Esophagus muscularis mucosa (tissue), 3 donors: ENCODE measurements at regions not wholly inside any gene's neighbourhood (a gene's known extent, or its start where the extent isn't known, plus 50 kb on each side); places are given as distances from the start of the nearest gene placed in this dataset.

Experiments used
- CTCF ChIP-seq, 3 experiments: fragments of 200-600 bp in 2 of 3; fragments of 450-650 bp in 1 of 3; sonication (generic) in 2 of 3; IDR thresholded peaks; one replicate each; pipeline ENCODE4 v1.5.1; 2017 to 2019; ENCODE audit warnings: antibody characterized with exemption in 3 of 3, mild to moderate bottlenecking in 2 of 3, moderate library complexity in 1 of 3
- POLR2AphosphoS5 ChIP-seq, 2 donors: sonication (generic); formaldehyde crosslinking; IDR thresholded peaks; one replicate each; pipeline ENCODE4 v1.6.1; 2017; ENCODE audit warnings: antibody characterized with exemption in 2 of 2

- TF ChIP-seq CTCF (IDR thresholded peaks at IDR 0.05) (no peak), POLR2AphosphoS5 (IDR thresholded peaks at IDR 0.05) (no peak)
These were observed 621.3 kb upstream of the PCDH10 start for GRCh38 chr4:132527817-132528216.
